Liver (tissue), 8 donors: ENCODE measurements at regions not wholly inside any gene's neighbourhood (a gene's known extent, or its start where the extent isn't known, plus 50 kb on each side); places are given as distances from the start of the nearest gene placed in this dataset.

ENCODE experiments used
- DNase-seq: peaks from one replicate; pipeline ENCODE4 v3.0.0-alpha.2; 2017; ENCODE audit warnings: low spot score
- H3K27ac ChIP-seq, 2 donors: one replicate each; pipeline ENCODE4 v1.7.0; 2013; ENCODE audit warnings: inconsistent platforms in 2 of 2, low read length in 2 of 2, control low read depth in 1 of 2, low read depth in 1 of 2, mild to moderate bottlenecking in 1 of 2
- H3K27me3 ChIP-seq, 4 donors: one replicate each; pipeline versions ENCODE4 v1.6.1 to v1.7.0; 2013; ENCODE audit warnings: low read length in 3 of 4, inconsistent platforms in 1 of 4, mild to moderate bottlenecking in 1 of 4, moderate library complexity in 1 of 4; ENCODE audit not compliant: control insufficient read depth in 4 of 4, insufficient read depth in 4 of 4
- H3K36me3 ChIP-seq, 4 donors: one replicate each; pipeline versions ENCODE4 v1.6.1 to v1.7.0; 2013; ENCODE audit warnings: low read length in 3 of 4, mild to moderate bottlenecking in 3 of 4, low read depth in 1 of 4, moderate library complexity in 1 of 4; ENCODE audit not compliant: control insufficient read depth in 4 of 4, insufficient read depth in 3 of 4
- H3K4me1 ChIP-seq, 4 donors: one replicate each; pipeline versions ENCODE4 v1.6.1 to v1.7.0; 2013; ENCODE audit warnings: low read length in 3 of 4, mild to moderate bottlenecking in 3 of 4, moderate library complexity in 1 of 4; ENCODE audit not compliant: control insufficient read depth in 4 of 4, insufficient read depth in 4 of 4
- H3K4me3 ChIP-seq, 3 donors: one replicate each; pipeline versions ENCODE4 v1.6.1 to v1.7.0; 2013; ENCODE audit warnings: low read length in 3 of 3, control low read depth in 1 of 3, low read depth in 1 of 3, mild to moderate bottlenecking in 1 of 3
- H3K9ac ChIP-seq, 2 donors: one replicate each; pipeline ENCODE4 v1.7.0; 2013; ENCODE audit warnings: low read length in 2 of 2, mild to moderate bottlenecking in 2 of 2, moderate library complexity in 2 of 2, control low read depth in 1 of 2, low read depth in 1 of 2
- H3K9me3 ChIP-seq, 4 donors: one replicate each; pipeline versions ENCODE4 v1.6.1 to v1.7.0; 2013; ENCODE audit warnings: low read length in 3 of 4; ENCODE audit not compliant: control insufficient read depth in 4 of 4
- GABPA ChIP-seq, 2 donors: IDR thresholded peaks in 1 of 2; conservative IDR thresholded peaks in 1 of 2; 2 replicates each; pipeline ENCODE4 v1.6.1; 2016; ENCODE audit warnings: antibody characterized with exemption in 2 of 2, mild to moderate bottlenecking in 1 of 2, moderate library complexity in 1 of 2
- HNF4A ChIP-seq, 2 donors: conservative IDR thresholded peaks; 2 replicates each; pipeline ENCODE4 v1.6.1; 2016; ENCODE audit warnings: antibody characterized with exemption in 2 of 2, mild to moderate bottlenecking in 2 of 2
- HNF4G ChIP-seq: IDR thresholded peaks from 2 replicates; pipeline ENCODE4 v1.6.1; 2016; ENCODE audit warnings: antibody characterized with exemption
- JUND ChIP-seq, 2 donors: IDR thresholded peaks; 2 replicates each; pipeline ENCODE4 v1.6.1; 2016; ENCODE audit warnings: antibody characterized with exemption in 2 of 2
- NR2F2 ChIP-seq: IDR thresholded peaks from 2 replicates; pipeline ENCODE4 v1.6.1; 2016; ENCODE audit warnings: antibody characterized with exemption
- RAD21 ChIP-seq, 2 donors: IDR thresholded peaks; 2 replicates each; pipeline ENCODE4 v1.6.1; 2016; ENCODE audit warnings: antibody characterized with exemption in 2 of 2, mild to moderate bottlenecking in 2 of 2
- RXRA ChIP-seq, 2 donors: IDR thresholded peaks; 2 replicates each; pipeline ENCODE4 v1.6.1; 2017 to 2018; ENCODE audit warnings: antibody characterized with exemption in 2 of 2, mild to moderate bottlenecking in 1 of 2
- SP1 ChIP-seq: IDR thresholded peaks from 2 replicates; pipeline ENCODE4 v1.6.1; 2018; ENCODE audit warnings: antibody characterized with exemption, mild to moderate bottlenecking
- YY1 ChIP-seq: IDR thresholded peaks from 2 replicates; pipeline ENCODE4 v1.6.1; 2016; ENCODE audit warnings: antibody characterized with exemption, mild to moderate bottlenecking
- WGBS: extraction: QIAGEN DNeasy Blood & Tissue Kit; methylation state at CpG from one replicate; pipeline ENCODE4 v1.1.7; 2013; 5-methylcytosine and 5-hydroxymethylcytosine counted together
- TF ChIP-seq, protein P1 (sequence below): fragments of 150-350 bp; IDR thresholded peaks from 2 replicates; pipeline ENCODE4 v1.5.1; 2017; ENCODE audit warnings: improper control_type of control experiment, low read depth, low read length; ENCODE audit not compliant: missing input control
- TF ChIP-seq, protein P2 (sequence below): IDR thresholded peaks from 2 replicates; pipeline ENCODE4 v1.6.1; 2016; ENCODE audit warnings: antibody characterized with exemption
- TF ChIP-seq, protein P3 (sequence below): IDR thresholded peaks from 2 replicates; pipeline ENCODE4 v1.6.1; 2016; ENCODE audit warnings: antibody characterized with exemption
- TF ChIP-seq, protein P4 (sequence below): IDR thresholded peaks from 2 replicates; pipeline ENCODE4 v1.6.1; 2016; ENCODE audit warnings: antibody characterized with exemption, mild to moderate bottlenecking
- donor health status: healthy.
- donor health status: healthy.
- donor health status: healthy.
- donor health status: healthy.
- donor health status: healthy.

DNA sequence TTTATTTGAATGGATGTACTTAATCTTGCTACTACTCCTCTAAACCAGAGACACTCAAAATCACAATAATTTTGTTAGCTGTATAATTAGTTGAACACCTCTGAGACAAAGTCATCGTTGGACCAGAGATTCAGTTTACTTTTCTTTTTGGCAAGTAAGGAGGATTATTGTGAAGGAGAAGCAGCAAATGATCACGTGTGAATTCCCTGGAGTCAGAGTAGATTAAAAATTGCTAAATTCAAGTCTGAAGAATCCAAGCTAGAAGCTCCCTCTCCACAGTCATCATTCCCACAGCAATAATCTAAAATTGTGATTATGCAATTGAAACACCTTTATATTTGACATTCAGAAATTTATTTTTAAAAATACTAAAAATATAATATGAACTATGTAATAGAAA lies 484.4 kb downstream of the CMPK2 start:
- WGBS: 61% methylated on average over 2 of the region's 2 CpGs
- Histone ChIP-seq H3K4me1 (no peaks in the 10 kb centered on the region), H3K9ac (no peak overlapping the region), H3K36me3 (no peaks in the 10 kb centered on the region), H3K9me3 (no peaks in the 10 kb centered on the region), H3K27ac (no peak overlapping the region), H3K27me3 (peaks cover 0 to 3% (median 0%) of the 10 kb centered on the region in 4 donors), H3K4me3 (no peak overlapping the region)
- TF ChIP-seq, protein P1, sequence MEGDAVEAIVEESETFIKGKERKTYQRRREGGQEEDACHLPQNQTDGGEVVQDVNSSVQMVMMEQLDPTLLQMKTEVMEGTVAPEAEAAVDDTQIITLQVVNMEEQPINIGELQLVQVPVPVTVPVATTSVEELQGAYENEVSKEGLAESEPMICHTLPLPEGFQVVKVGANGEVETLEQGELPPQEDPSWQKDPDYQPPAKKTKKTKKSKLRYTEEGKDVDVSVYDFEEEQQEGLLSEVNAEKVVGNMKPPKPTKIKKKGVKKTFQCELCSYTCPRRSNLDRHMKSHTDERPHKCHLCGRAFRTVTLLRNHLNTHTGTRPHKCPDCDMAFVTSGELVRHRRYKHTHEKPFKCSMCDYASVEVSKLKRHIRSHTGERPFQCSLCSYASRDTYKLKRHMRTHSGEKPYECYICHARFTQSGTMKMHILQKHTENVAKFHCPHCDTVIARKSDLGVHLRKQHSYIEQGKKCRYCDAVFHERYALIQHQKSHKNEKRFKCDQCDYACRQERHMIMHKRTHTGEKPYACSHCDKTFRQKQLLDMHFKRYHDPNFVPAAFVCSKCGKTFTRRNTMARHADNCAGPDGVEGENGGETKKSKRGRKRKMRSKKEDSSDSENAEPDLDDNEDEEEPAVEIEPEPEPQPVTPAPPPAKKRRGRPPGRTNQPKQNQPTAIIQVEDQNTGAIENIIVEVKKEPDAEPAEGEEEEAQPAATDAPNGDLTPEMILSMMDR: no peak
- TF ChIP-seq, protein P2, sequence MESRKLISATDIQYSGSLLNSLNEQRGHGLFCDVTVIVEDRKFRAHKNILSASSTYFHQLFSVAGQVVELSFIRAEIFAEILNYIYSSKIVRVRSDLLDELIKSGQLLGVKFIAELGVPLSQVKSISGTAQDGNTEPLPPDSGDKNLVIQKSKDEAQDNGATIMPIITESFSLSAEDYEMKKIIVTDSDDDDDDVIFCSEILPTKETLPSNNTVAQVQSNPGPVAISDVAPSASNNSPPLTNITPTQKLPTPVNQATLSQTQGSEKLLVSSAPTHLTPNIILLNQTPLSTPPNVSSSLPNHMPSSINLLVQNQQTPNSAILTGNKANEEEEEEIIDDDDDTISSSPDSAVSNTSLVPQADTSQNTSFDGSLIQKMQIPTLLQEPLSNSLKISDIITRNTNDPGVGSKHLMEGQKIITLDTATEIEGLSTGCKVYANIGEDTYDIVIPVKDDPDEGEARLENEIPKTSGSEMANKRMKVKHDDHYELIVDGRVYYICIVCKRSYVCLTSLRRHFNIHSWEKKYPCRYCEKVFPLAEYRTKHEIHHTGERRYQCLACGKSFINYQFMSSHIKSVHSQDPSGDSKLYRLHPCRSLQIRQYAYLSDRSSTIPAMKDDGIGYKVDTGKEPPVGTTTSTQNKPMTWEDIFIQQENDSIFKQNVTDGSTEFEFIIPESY: no peak
- DNase-seq: no peak

DNA sequence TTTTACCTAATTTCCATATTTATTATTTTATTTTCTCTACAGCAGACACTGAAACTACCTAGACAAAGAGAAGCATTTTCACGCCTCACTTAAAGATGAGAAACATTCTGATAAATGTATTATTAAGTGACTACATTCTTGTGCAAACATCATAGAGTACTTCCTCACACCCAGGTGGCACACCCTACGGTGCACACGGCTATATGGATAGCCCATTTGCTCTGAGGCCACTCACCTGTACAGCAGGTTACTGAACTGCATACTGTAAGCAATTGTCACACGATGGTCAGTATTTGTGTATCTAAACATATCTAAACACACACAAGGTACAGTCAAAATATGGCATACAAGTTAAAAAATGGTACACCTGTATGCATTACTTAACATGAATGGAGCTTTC lies 481.4 kb downstream of the CMPK2 start:
- Histone ChIP-seq H3K27me3 (peaks cover 0 to 3% (median 0%) of the 10 kb centered on the region in 4 donors), H3K9ac (no peak overlapping the region), H3K4me1 (no peaks in the 10 kb centered on the region), H3K27ac (no peak overlapping the region), H3K36me3 (no peaks in the 10 kb centered on the region), H3K4me3 (no peak overlapping the region), H3K9me3 (no peaks in the 10 kb centered on the region)
- no peak for DNase-seq
- 74% methylated on average over 4 of the region's 4 CpGs for WGBS
- TF ChIP-seq HNF4A (conservative IDR thresholded peaks at IDR 0.05): no peak
- TF ChIP-seq JUND (IDR thresholded peaks at IDR 0.05): no peak
- TF ChIP-seq SP1: no peak
- TF ChIP-seq, protein P3, sequence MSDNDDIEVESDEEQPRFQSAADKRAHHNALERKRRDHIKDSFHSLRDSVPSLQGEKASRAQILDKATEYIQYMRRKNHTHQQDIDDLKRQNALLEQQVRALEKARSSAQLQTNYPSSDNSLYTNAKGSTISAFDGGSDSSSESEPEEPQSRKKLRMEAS: no peak
- no peak for TF ChIP-seq NR2F2
- no peak for TF ChIP-seq RXRA (IDR thresholded peaks at IDR 0.05)
- no peak for TF ChIP-seq RAD21 (IDR thresholded peaks at IDR 0.05)
- no peak for TF ChIP-seq GABPA (IDR thresholded peaks at IDR 0.05 in 1 of 2, conservative IDR thresholded peaks at IDR 0.05 in 1 of 2)
- TF ChIP-seq, protein P4, sequence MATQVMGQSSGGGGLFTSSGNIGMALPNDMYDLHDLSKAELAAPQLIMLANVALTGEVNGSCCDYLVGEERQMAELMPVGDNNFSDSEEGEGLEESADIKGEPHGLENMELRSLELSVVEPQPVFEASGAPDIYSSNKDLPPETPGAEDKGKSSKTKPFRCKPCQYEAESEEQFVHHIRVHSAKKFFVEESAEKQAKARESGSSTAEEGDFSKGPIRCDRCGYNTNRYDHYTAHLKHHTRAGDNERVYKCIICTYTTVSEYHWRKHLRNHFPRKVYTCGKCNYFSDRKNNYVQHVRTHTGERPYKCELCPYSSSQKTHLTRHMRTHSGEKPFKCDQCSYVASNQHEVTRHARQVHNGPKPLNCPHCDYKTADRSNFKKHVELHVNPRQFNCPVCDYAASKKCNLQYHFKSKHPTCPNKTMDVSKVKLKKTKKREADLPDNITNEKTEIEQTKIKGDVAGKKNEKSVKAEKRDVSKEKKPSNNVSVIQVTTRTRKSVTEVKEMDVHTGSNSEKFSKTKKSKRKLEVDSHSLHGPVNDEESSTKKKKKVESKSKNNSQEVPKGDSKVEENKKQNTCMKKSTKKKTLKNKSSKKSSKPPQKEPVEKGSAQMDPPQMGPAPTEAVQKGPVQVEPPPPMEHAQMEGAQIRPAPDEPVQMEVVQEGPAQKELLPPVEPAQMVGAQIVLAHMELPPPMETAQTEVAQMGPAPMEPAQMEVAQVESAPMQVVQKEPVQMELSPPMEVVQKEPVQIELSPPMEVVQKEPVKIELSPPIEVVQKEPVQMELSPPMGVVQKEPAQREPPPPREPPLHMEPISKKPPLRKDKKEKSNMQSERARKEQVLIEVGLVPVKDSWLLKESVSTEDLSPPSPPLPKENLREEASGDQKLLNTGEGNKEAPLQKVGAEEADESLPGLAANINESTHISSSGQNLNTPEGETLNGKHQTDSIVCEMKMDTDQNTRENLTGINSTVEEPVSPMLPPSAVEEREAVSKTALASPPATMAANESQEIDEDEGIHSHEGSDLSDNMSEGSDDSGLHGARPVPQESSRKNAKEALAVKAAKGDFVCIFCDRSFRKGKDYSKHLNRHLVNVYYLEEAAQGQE: no peak
- no peak for TF ChIP-seq YY1
- no peak for TF ChIP-seq HNF4G
